Left colon (tissue), 2 donors: ENCODE measurements at regions not wholly inside any gene's neighbourhood (a gene's known extent, or its start where the extent isn't known, plus 50 kb on each side); places are given as distances from the start of the nearest gene placed in this dataset.

Experiments used
- ATAC-seq: fragments of 200-7000 bp; cut with Tn5 transposase; one replicate; pipeline ENCODE4 v1.9.1; 2020; ENCODE audit warnings: mild to moderate bottlenecking, moderate library complexity
- DNase-seq, 2 donors: peaks; one replicate each; pipeline ENCODE4 v3.0.0-alpha.2; 2020
- intact Hi-C, 2 donors: fragments of 100-400 bp; cut with DNase I in 1 of 2; cut with micrococcal nuclease in 1 of 2; formaldehyde crosslinking; loops; one replicate each; pipeline versions ENCODE4 v1.11.2 to v1.14.0; 2022; cut with DNase I, micrococcal nuclease
- donor health status: DM: no; HTN: no; CAD: no.
- donor health status: DM: yes; HTN: yes; CAD: no.

DNA sequence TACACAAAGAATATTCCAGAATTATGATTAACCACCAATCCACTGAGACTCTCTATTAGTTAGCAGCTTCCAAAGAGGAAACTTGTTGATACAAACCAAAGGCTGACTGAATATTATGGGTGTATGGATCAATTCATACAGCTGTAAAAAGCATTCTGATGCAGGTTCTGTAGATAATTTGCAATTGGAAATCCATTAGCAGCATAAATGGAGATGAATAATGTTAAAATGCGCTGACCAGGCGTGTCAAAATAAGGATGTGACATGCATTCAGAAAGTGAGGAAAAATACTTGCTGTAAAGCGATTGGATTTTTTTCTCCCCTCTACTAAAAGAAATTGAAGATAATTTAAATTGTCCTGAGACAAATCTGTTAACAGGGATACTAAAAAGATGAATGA is 169.0 kb upstream of the DDX18 start:
- DNase-seq (no peak), ATAC-seq (no peak)
- intact Hi-C loops = no loop called here

DNA sequence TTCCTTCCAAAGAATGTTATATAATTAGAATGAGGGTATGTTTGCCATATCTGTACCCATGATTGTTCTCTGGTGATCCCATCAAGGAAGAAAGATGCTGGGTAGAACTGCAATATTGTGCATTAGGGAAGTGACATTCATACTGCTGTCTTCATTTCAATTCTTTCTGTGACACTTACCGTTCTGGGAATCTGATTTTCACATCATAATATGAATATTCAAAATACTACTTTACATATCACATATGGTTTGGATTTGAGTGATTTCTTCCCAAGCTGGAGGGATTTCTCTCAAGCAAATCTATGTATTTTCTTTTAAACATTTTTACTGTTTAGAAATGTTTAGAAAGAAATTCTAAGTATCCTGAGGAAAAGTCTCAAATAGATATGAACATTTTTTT is 168.4 kb upstream of the DDX18 start:
- intact Hi-C loops = no loop called here
- no peak for DNase-seq
- no peak for ATAC-seq

DNA sequence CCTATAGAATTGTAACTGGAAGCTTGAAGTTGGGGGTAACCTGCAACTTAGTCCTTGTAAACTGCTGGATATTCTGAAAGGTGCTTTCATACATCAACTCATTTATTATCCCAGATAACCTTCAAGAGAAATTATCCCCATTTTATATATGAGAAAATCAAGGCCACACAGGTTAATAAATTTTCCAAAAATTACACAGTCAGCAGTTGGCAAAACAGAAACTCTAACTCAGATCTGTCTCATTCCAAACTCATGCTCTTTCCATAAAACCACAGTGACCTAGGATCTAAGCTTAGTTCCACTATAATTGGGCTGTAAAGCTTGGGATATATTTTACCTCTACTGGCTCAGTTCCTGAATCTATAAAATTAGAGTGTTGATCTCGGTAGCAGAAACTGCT is 167.6 kb upstream of the DDX18 start:
- ATAC-seq (no peak), DNase-seq (no peak)
- intact Hi-C loops = no loop called here

DNA sequence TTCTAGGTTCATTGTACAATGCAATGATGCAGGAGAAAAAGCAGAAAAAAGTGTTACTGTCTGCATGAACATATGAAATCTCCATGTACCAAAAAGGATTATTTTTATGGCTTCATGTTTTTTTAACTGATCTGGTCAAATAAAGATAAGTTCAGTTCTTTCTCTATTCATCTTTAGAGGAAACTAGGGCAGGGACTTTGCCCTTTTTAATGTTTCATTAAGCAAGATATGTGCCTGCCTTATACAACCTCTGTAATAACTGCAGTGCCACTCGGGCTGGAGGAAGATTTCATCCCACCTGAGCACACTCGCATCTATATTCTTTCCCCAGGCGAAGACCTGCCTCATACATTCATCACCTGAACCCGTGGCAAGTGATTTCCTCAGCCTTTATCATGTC is 157.9 kb upstream of the DDX18 start:
- intact Hi-C loops = no loop called here
- DNase-seq (no peak), ATAC-seq (no peak)

DNA sequence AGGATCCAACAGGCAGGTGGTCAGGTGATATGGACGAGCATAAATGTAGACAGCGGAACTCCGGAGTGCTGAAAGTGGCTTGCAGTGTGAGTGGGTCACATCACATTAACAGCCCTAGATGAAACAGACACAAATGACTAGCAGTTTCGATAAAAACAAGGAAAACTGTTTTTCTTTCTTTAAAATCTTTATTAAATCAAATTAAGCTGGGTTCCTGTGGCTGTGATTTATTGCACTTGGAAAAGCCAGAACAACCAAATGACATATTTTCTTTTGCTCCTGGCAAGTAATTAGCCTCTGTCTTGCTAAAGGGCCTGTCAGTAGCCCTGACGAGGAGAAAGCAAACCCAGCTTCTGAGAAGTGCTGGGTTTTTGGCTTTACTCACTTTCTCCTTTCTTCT is 152.9 kb upstream of the DDX18 start:
- DNase-seq (no peak), ATAC-seq (no peak)
- intact Hi-C loops = no loop called here

DNA sequence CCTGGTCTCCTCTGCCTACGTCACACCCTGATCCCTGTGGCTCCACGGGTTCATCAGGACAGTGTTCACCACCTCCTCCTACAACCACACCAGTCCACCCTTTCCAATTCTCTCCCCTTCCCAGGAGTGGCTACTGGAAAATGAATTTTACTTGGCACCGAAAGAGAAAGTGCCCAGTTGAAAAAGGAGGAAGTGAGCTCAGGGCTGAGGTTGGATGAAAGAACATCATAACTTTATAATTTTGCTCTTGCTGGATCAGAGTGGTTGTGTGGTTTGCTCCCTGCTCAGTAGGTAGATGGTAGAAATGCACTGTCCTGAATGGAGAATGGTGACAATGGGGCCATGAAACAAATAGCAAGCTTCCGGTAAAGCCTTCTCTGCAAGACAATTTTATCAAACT is 140.3 kb upstream of the DDX18 start:
- ATAC-seq (no peak), DNase-seq (no peak)
- intact Hi-C loops = no loop called here

DNA sequence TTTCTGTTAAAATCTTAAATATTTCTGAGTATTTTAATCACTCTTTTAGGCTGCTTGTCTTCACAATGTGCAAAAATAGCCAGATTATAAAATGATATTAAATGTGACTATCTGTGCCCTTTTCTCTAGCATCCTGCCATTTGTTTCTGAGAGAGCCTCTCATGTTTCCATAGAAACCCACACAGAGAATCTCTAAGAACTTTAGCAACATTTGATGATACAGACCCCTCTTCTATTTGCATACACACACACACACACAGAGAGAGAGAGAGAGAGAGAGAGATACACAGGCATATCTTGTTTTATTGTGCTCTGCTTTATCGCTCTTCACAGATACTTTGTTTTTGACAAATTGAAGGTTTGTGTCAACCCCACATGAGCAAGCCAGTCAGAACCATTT is 134.5 kb upstream of the DDX18 start:
- intact Hi-C loops = no loop called here
- DNase-seq = no peak
- no peak for ATAC-seq

DNA sequence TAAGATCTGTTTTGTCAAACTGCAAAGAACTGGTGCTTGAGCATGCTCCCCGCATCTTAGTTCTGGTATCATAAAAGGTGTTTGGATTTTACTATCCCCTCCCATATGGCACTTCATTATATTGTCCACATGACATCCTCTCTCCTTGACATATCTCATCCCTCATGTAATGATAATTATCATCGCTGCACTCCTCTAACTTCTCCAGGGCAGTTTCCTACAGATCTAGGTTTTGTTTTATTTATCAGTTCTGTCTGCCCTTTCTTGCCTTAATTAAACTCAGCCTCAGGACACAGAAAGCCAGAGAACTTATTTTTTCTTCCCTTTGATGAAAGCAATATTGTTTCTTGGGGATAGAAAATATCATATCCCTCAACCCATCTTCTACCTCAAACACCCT is 129.6 kb upstream of the DDX18 start:
- intact Hi-C loops = no loop called here
- no peak for DNase-seq
- ATAC-seq = no peak

DNA sequence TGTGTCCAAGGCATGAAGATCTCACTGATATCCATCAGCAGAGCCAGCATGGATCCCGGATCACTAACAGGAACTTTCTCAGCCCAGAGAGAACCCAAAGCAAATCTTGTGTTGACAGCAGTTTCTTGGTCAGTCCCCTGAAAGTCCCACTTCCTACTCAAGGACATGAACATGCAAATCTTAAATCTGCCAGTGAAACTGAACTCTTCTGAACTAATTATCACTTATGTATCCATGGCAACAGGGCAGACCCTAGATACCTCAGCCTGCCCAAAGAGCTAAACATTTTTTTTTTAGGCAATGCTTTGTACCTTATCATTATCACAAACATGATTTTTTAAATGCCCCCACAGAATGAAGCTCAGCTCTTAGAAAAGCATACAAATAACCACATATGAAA is 127.8 kb upstream of the DDX18 start:
- ATAC-seq = no peak
- DNase-seq = no peak
- intact Hi-C loops = no loop called here

DNA sequence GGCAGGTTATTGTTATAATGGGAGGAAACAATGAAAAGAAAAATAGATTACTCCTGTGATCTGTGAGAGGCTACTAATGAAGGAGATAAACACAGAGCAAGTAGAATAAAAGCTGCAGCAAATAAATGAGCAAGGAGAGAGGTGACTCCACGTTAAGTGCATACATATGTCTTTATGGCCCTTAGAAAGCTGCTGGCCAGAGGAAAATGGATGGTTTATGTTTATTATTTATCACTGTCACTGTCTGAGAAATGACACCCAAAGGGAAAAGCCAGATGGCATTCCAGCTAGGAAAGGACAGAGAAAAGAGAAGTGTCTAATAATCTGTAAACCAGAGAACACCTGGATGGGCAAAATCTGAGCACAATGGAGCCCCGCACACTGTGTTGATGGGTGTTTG is 122.9 kb upstream of the DDX18 start:
- ATAC-seq (no peak), DNase-seq (no peak)
- intact Hi-C loops = no loop called here

DNA sequence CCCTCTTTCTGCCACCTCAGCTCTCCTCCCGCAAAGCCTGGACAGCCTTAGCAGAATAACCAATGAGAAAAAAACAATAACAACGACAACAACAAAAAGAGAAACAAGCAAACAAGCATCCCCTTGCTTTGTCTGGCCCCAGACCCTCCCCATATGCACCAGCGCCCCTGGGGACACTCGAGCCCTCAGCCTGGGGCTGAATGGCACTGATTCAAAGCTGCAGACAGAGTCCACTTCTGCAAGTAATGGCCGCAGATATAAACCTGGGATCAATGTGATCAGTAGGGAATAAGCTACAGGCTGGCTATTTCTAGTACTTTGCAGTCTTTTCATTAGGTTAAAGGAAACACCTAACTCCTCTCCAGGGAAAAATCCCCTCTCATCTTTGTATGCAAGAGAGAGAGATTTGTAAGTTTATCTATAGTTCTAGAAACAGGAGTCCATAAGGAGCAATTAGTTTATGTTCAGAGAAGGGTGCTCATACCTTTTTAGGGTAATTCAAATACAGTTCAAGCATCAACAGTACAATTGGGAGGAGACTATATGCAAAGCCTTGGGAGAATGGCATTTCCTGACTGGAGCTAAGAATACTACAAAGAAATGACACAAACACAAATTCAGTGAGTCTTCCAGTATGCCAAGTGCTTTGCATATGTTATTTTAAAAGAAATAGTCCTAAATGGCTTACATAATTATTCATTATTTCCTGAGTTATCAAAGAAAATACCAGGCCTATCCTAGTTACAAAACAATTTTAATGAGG is 122.3 kb upstream of the DDX18 start:
- intact Hi-C loops = no loop called here
- ATAC-seq (no peak), DNase-seq (no peak)

DNA sequence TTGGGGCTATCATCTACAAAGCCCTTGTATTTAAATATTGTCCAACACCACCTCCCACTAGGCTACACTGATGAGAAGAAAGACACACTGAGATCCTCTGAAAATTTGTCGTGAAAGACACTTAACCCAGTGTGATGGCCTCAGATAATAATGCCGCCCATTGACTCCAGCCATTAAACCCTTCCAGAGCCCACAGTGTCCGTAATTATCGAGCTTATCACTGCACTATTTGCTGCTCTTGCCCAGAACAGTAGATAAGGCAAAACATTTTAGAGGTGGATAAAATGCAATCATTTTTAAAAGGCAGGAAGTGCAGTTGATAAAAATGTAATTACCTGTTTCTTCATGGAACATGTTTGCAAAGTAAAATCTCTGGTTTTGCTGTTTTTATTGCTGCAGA is 121.3 kb upstream of the DDX18 start:
- no peak for ATAC-seq
- DNase-seq = no peak
- intact Hi-C loops = no loop called here

DNA sequence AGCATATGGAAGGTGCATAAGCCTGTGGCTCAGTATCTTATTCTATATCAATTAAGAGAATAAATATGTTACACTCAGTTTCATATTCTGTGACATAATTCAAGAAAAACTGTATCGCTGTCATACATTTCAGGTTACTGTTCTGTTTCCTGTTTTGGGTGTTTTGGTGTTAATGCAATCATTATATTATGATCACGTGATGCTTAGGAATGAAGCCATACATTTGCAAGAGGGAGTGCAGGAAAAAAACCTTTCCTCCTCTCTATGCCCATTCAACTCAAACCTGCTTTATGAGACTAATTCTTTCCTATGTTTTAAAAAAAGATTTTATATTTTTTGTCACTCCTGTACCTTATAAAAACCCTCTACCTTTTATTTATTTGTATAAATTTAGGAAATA is 120.8 kb upstream of the DDX18 start:
- DNase-seq = no peak
- no peak for ATAC-seq
- intact Hi-C loops = no loop called here

DNA sequence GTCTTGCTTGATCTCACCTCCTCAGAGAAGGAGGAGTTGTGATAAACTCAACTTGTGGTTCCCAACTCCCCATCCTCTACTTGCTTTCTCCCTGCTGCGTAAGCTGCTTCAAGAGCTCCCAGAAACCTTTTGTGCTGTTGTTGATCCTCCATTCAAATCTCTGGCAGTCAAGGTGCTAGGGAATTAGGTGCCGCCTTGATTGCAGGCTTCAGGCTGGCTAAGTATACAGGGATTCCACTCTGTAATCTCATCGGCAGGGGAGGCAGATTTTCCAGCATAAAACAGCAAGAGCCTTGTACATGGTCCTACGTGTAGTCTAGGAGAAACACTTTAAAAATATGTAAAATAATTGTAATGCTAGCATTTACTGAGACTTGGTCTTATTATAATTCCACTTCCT is 116.2 kb upstream of the DDX18 start:
- intact Hi-C loops = no loop called here
- no peak for ATAC-seq

DNA sequence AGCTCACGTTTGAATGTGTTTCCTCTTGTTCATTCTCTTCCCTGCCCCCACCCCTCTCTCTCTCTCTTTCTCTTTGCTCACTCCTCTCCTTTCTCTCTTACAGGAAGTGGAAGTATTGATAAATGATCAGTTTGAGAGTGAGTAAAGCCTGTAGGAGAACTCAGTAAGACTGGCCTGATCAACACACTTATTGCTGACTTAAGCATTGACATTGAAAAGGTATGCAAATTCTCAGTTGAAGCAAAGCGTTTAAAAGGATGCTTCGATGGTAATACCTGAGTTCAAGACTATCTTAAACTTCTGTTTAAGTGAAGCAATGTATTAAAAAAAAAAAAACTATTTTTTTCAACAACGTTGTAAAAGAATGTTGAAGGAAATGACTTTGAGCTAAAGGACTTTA is 115.7 kb upstream of the DDX18 start:
- ATAC-seq = no peak
- DNase-seq = no peak
- intact Hi-C loops = no loop called here

More for the DNA sequence above, 116.2 kb upstream of the DDX18 start:
- DNase-seq = no peak

DNA sequence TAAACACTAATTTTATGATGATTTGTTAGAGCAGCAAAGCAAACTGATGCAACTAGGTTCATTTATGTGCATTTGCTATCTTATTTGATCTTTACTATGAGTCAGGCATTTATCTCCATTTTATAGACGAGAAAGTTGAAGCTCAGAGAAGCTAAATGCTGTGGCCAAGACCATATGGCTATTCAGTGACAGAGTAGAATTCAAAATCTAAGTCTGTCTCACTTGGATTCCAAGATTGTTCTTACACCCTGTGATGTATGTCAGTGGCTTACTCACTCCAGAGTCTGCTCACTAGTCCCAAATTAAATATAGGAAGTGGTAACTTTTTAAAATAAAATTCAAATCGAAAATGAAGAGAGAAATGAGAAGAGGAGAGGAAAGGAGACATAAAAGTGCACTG is 114.0 kb upstream of the DDX18 start:
- intact Hi-C loops = no loop called here
- ATAC-seq (no peak), DNase-seq (no peak)

DNA sequence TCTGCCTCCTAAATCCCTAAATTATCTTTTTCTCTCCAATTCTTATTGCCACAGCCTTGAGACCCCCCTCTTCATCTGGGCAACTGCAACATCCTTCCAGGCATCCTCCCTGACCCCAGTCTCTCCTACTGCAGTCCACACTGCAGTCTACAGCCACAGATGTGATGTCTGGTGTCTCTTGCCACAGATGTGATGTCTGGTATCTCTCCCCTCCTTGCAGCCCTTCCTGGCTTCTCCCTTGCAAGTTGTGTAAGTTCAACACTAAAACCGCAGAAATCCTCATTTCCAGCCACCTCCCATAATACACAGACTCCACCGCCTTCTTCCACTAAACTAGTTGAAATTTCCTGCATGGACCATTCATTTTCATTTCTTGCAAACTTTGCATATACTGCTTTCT is 113.1 kb upstream of the DDX18 start:
- ATAC-seq = no peak
- intact Hi-C loops = no loop called here
- no peak for DNase-seq

DNA sequence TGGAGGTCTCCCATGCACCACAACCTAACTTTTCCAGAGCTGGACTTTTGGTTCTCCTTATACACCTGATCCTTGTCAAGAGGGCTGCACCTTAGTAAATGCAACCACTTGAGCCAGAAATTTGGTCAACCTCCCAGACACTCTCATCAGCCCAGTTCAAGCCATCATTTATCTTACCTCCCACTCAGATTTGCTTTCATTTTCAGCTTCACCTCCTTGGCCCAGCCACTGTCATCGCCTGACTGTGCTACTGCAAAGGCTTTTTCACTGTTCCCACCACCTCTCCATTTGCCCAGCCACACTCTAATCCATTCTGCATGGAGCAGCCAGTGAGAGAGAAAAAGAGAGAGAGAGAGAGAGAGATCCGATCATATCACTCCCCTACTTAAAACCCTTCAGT is 112.4 kb upstream of the DDX18 start:
- intact Hi-C loops = no loop called here
- DNase-seq = no peak
- ATAC-seq = no peak

DNA sequence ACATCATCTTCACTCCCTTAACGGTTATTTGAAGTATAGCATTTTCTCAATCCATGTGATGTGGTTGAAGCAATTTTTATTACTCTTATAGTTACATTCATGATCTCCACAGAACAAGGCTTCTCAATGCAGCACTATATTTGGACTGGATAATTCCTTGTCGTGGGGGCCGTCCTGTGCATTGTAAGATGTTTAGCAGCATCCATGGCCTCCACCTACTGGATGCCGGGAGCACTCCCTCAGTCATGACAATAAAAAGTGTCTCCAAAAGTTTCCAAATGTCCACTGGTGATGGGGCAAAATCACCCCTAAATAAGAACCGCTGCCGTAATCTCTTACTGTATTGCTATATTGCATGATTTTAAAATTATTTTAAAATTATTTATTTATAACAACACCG is 110.6 kb upstream of the DDX18 start:
- intact Hi-C loops = no loop called here
- DNase-seq = no peak
- no peak for ATAC-seq

DNA sequence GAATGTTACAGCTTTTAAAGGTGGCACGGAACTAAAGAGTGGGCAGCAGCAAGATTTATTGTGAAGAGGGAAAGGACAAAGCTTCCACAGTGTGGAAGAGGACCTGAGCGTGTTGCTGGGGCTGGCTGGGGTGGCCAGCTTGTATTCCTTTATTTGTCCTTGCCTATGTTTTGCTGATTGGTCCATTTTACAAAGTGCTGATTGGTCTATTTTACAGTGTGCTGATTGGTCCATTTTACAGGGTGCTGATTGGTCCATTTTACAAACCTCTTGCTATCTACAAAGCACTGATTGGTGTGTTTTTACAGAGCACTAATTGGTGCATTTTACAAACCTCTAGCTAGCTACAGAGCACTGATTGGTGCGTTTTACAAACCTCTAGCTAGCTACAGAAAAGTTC is 109.7 kb upstream of the DDX18 start:
- ATAC-seq (no peak), DNase-seq (no peak)
- intact Hi-C loops = no loop called here

DNA sequence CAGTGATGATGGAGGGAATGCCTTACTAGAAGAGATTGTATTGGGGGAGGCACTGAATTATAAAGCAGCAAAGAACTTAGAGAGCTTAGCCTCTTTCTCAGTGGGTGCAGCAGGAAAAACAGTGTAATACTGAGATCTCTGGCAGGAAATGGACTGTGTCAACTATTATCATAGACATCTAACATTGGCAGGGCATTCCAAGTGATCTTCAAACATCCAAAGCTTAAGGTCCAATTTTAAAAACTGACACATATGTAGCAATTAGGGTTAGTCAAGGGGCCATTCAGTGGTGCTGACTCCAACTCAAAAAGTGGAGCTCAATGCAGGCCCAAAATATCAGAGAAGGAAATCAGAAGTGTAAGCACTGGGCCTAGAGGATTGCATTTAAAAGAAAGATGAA is 106.6 kb upstream of the DDX18 start:
- intact Hi-C loops = no loop called here

DNA sequence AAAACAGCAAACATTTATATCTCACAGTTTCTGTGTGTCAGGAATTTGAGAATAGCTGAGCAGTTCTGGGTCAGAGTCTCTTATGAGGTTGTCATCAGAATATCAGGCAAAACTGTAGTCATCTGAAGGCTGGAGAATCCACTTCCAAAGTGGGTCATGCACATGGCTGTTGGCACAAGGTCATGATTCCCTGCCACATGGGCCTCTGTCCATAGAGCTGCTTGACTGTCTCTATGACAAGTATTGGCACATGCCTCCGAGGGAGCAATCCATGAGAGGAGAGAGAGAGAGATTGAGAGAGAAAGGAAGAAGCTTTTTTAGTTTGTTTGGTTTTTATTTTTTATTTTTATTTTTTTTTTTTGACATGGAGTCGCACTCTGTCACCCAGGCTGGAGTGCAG is 101.8 kb upstream of the DDX18 start:
- intact Hi-C loops = no loop called here
- ATAC-seq = no peak
- no peak for DNase-seq

More for the DNA sequence above, 106.6 kb upstream of the DDX18 start:
- no peak for DNase-seq
- no peak for ATAC-seq
